ENCODE measurements at regions not wholly inside any gene's neighbourhood (a gene's known extent, or its start where the extent isn't known, plus 50 kb on each side); places are given as distances from the start of the nearest gene placed in this dataset.

GRCh38 chr2:16284941-16285625, 344.7 kb downstream of the MYCN start:
- no peak for TF ChIP-seq RAD21 (IDR thresholded peaks at IDR 0.05; ENCODE audit: low read length)
- TF ChIP-seq EP300 (IDR thresholded peaks at IDR 0.05; ENCODE audit: borderline replicate concordance in 1 of 2, low read depth in 1 of 2, low read length in 1 of 2) = no peak
- TF ChIP-seq POLR2AphosphoS5 (IDR thresholded peaks at IDR 0.05; ENCODE audit: low read depth, low read length) = no peak
